Lung (tissue), 11 donors: ENCODE measurements at regions not wholly inside any gene's neighbourhood (a gene's known extent, or its start where the extent isn't known, plus 50 kb on each side); places are given as distances from the start of the nearest gene placed in this dataset.
A peak's percentile ranks its signal among the peaks of the same experiment; 100 is the strongest.

Experiments
- ATAC-seq: fragments of 200-7000 bp; cut with Tn5 transposase; one replicate; pipeline ENCODE4 v1.9.1; 2020; ENCODE audit warnings: moderate number of reproducible peaks; ENCODE audit not compliant: insufficient read depth, low FRiP score
- DNase-seq, 3 donors: peaks; one replicate each; pipeline ENCODE4 v3.0.0-alpha.2; 2013 to 2017
- H3K27ac ChIP-seq, 2 donors: one replicate each; pipeline ENCODE4 v1.5.1; 2013; ENCODE audit warnings: mild to moderate bottlenecking in 2 of 2, moderate library complexity in 2 of 2, control low read depth in 1 of 2, inconsistent platforms in 1 of 2, low read depth in 1 of 2, low read length in 1 of 2
- H3K27me3 ChIP-seq, 3 donors: one replicate each; pipeline ENCODE4 v1.5.1; 2013; ENCODE audit warnings: low read length in 2 of 3; ENCODE audit not compliant: control insufficient read depth in 3 of 3, insufficient read depth in 3 of 3
- H3K36me3 ChIP-seq, 4 donors: one replicate each; pipeline ENCODE4 v1.5.1; 2013; ENCODE audit warnings: low read length in 4 of 4, mild to moderate bottlenecking in 1 of 4, moderate library complexity in 1 of 4; ENCODE audit not compliant: control insufficient read depth in 4 of 4, insufficient read depth in 4 of 4
- H3K4me1 ChIP-seq, 5 donors: one replicate each; pipeline ENCODE4 v1.5.1; 2013; ENCODE audit warnings: low read length in 5 of 5, mild to moderate bottlenecking in 2 of 5, moderate library complexity in 1 of 5; ENCODE audit not compliant: control insufficient read depth in 5 of 5, insufficient read depth in 5 of 5
- H3K4me3 ChIP-seq: one replicate; pipeline ENCODE4 v1.5.1; 2013; ENCODE audit warnings: mild to moderate bottlenecking, control low read depth, moderate library complexity
- H3K9ac ChIP-seq, 2 donors: one replicate each; pipeline ENCODE4 v1.5.1; 2013; ENCODE audit warnings: low read length in 2 of 2, control low read depth in 1 of 2; ENCODE audit not compliant: insufficient read depth in 1 of 2
- H3K9me3 ChIP-seq, 4 donors: one replicate each; pipeline ENCODE4 v1.5.1; 2013; ENCODE audit warnings: low read length in 3 of 4, mild to moderate bottlenecking in 1 of 4, moderate library complexity in 1 of 4; ENCODE audit not compliant: control insufficient read depth in 4 of 4, insufficient read depth in 3 of 4
- CTCF ChIP-seq: IDR thresholded peaks from 2 replicates; pipeline ENCODE4 v1.5.1; 2012; ENCODE audit warnings: mild to moderate bottlenecking; ENCODE audit errors: control extremely low read depth, extremely low read depth
- WGBS, 2 donors: extraction: QIAGEN DNeasy Blood & Tissue Kit; methylation state at CpG; one replicate each; pipeline ENCODE4 v1.1.7; 2013; 5-methylcytosine and 5-hydroxymethylcytosine counted together
- donor health status: control.
- donor health status: control.
- donor health status: Bipolar disorder and iron deficiency.
- donor health status: healthy.
- donor health status: DM: yes; HTN: yes; CAD: no.

- ATAC-seq (no peak), DNase-seq (no peak)
- 41 to 46% methylated on average over 2 of the region's 2 CpGs for WGBS, 2 donors
- Histone ChIP-seq H3K27me3 (no peaks in the 10 kb centered on the region), H3K4me3 (no peak overlapping the region), H3K36me3 (no peaks in the 10 kb centered on the region), H3K9me3 (no peaks in the 10 kb centered on the region), H3K27ac (no peak overlapping the region), H3K4me1 (no peaks in the 10 kb centered on the region), H3K9ac (no peak overlapping the region)
- TF ChIP-seq CTCF: no peak
Observed at GRCh38 chr5:166369807-166370206, 1921.6 kb upstream of the WWC1 start.

GRCh38 chr5:166370928-166371690 lies 1920.3 kb upstream of the WWC1 start:
- Histone ChIP-seq H3K27me3 (no peaks in the 10 kb centered on the region), H3K4me3 (no peak overlapping the region), H3K9me3 (no peaks in the 10 kb centered on the region), H3K36me3 (no peaks in the 10 kb centered on the region), H3K27ac (no peak overlapping the region), H3K9ac (no peak overlapping the region), H3K4me1 (no peaks in the 10 kb centered on the region)
- peak in 2 of 3 donors; percentile 10 to 31 for DNase-seq
- ATAC-seq: no peak
- no peak for TF ChIP-seq CTCF
- WGBS, 2 donors: 76 to 79% methylated on average over 6 of the region's 6 CpGs

- Histone ChIP-seq H3K27ac (no peak overlapping the region), H3K9me3 (peaks cover 0 to 5% (median 0%) of the 10 kb centered on the region in 4 donors), H3K36me3 (no peaks in the 10 kb centered on the region), H3K9ac (no peak overlapping the region), H3K4me3 (no peak overlapping the region), H3K27me3 (no peaks in the 10 kb centered on the region), H3K4me1 (no peaks in the 10 kb centered on the region)
- no peak for TF ChIP-seq CTCF
- WGBS, 2 donors: 75 to 88% methylated on average over 2 of the region's 2 CpGs
- ATAC-seq (no peak), DNase-seq (no peak)
Observed at GRCh38 chr5:166373817-166374216, 1917.6 kb upstream of the WWC1 start.

- no peak for TF ChIP-seq CTCF
- 86 to 91% methylated on average over 6 of the region's 6 CpGs for WGBS, 2 donors
- DNase-seq: no peak
- Histone ChIP-seq H3K9me3 (peaks cover 0 to 15% (median 0%) of the 10 kb centered on the region in 4 donors), H3K4me3 (no peak overlapping the region), H3K27me3 (no peaks in the 10 kb centered on the region), H3K36me3 (no peaks in the 10 kb centered on the region), H3K9ac (no peak overlapping the region), H3K4me1 (no peaks in the 10 kb centered on the region), H3K27ac (no peak overlapping the region)
- ATAC-seq: no peak
Observed at GRCh38 chr5:166377756-166378155, 1913.7 kb upstream of the WWC1 start.
